ENCODE measurements at regions not wholly inside any gene's neighbourhood (a gene's known extent, or its start where the extent isn't known, plus 50 kb on each side); places are given as distances from the start of the nearest gene placed in this dataset.

- DNase-seq (ENCODE audit: low read depth in 4 of 4, low spot score in 1 of 4) = no peak
Observed at GRCh38 chr22:27571463-27572277, 229.9 kb downstream of the MN1 start.

- DNase-seq (ENCODE audit: low read depth in 4 of 4, low spot score in 1 of 4) = no peak
Observed at GRCh38 chr22:27572278-27572666, 229.3 kb downstream of the MN1 start.

GRCh38 chr22:27573280-27574001, 228.1 kb downstream of the MN1 start:
- DNase-seq (ENCODE audit: low read depth in 4 of 4, low spot score in 1 of 4) = no peak

- no peak for DNase-seq (ENCODE audit: low read depth in 4 of 4, low spot score in 1 of 4)
Observed at GRCh38 chr22:27574002-27574366, 227.6 kb downstream of the MN1 start.

GRCh38 chr22:27574651-27575050, 226.9 kb downstream of the MN1 start:
- no peak for DNase-seq (ENCODE audit: low read depth in 4 of 4, low spot score in 1 of 4)

- no peak for DNase-seq (ENCODE audit: low read depth in 4 of 4, low spot score in 1 of 4)
Observed at GRCh38 chr22:27575348-27575747, 226.2 kb downstream of the MN1 start.

- DNase-seq (ENCODE audit: low read depth in 4 of 4, low spot score in 1 of 4) = no peak
Observed at GRCh38 chr22:27576413-27576812, 225.1 kb downstream of the MN1 start.

GRCh38 chr22:27576815-27577573, 224.6 kb downstream of the MN1 start:
- no peak for DNase-seq (ENCODE audit: low read depth in 4 of 4, low spot score in 1 of 4)

- no peak for DNase-seq (ENCODE audit: low read depth in 4 of 4, low spot score in 1 of 4)
Observed at GRCh38 chr22:27577574-27577969, 224.0 kb downstream of the MN1 start.

- no peak for DNase-seq (ENCODE audit: low read depth in 4 of 4, low spot score in 1 of 4)
Observed at GRCh38 chr22:27578937-27579617, 222.5 kb downstream of the MN1 start.

GRCh38 chr22:27580311-27580897, 221.2 kb downstream of the MN1 start:
- no peak for DNase-seq (ENCODE audit: low read depth in 4 of 4, low spot score in 1 of 4)

- DNase-seq (ENCODE audit: low read depth in 4 of 4, low spot score in 1 of 4) = no peak
Observed at GRCh38 chr22:27581236-27581635, 220.3 kb downstream of the MN1 start.

- no peak for DNase-seq (ENCODE audit: low read depth in 4 of 4, low spot score in 1 of 4)
Observed at GRCh38 chr22:27581688-27582087, 219.9 kb downstream of the MN1 start.

- DNase-seq (ENCODE audit: low read depth in 4 of 4, low spot score in 1 of 4) = no peak
Observed at GRCh38 chr22:27583856-27584255, 217.7 kb downstream of the MN1 start.

- no peak for DNase-seq (ENCODE audit: low read depth in 4 of 4, low spot score in 1 of 4)
Observed at GRCh38 chr22:27585141-27585540, 216.4 kb downstream of the MN1 start.

- no peak for DNase-seq (ENCODE audit: low read depth in 4 of 4, low spot score in 1 of 4)
Observed at GRCh38 chr22:27588268-27588667, 213.3 kb downstream of the MN1 start.

- no peak for DNase-seq (ENCODE audit: low read depth in 4 of 4, low spot score in 1 of 4)
Observed at GRCh38 chr22:27588915-27589314, 212.6 kb downstream of the MN1 start.

GRCh38 chr22:27591060-27591459, 210.5 kb downstream of the MN1 start:
- no peak for DNase-seq (ENCODE audit: low read depth in 4 of 4, low spot score in 1 of 4)

GRCh38 chr22:27593378-27593777, 208.2 kb downstream of the MN1 start:
- DNase-seq (ENCODE audit: low read depth in 4 of 4, low spot score in 1 of 4) = no peak

GRCh38 chr22:27594020-27594419, 207.5 kb downstream of the MN1 start:
- no peak for DNase-seq (ENCODE audit: low read depth in 4 of 4, low spot score in 1 of 4)

Measured in stimulated activated CD4-positive, alpha-beta T cell treated with anti-CD3 and anti-CD28 coated beads, Interleukin-1b, Interleukin-23, amount 100 ng/mL, for 24 hours (primary cell).